Liver (tissue), 8 donors: ENCODE measurements at regions not wholly inside any gene's neighbourhood (a gene's known extent, or its start where the extent isn't known, plus 50 kb on each side); places are given as distances from the start of the nearest gene placed in this dataset.

Experiments used
- DNase-seq: peaks from one replicate; pipeline ENCODE4 v3.0.0-alpha.2; 2017; ENCODE audit warnings: low spot score
- H3K27ac ChIP-seq, 2 donors: one replicate each; pipeline ENCODE4 v1.7.0; 2013; ENCODE audit warnings: inconsistent platforms in 2 of 2, low read length in 2 of 2, control low read depth in 1 of 2, low read depth in 1 of 2, mild to moderate bottlenecking in 1 of 2
- H3K27me3 ChIP-seq, 4 donors: one replicate each; pipeline versions ENCODE4 v1.6.1 to v1.7.0; 2013; ENCODE audit warnings: low read length in 3 of 4, inconsistent platforms in 1 of 4, mild to moderate bottlenecking in 1 of 4, moderate library complexity in 1 of 4; ENCODE audit not compliant: control insufficient read depth in 4 of 4, insufficient read depth in 4 of 4
- H3K36me3 ChIP-seq, 4 donors: one replicate each; pipeline versions ENCODE4 v1.6.1 to v1.7.0; 2013; ENCODE audit warnings: low read length in 3 of 4, mild to moderate bottlenecking in 3 of 4, low read depth in 1 of 4, moderate library complexity in 1 of 4; ENCODE audit not compliant: control insufficient read depth in 4 of 4, insufficient read depth in 3 of 4
- H3K4me1 ChIP-seq, 4 donors: one replicate each; pipeline versions ENCODE4 v1.6.1 to v1.7.0; 2013; ENCODE audit warnings: low read length in 3 of 4, mild to moderate bottlenecking in 3 of 4, moderate library complexity in 1 of 4; ENCODE audit not compliant: control insufficient read depth in 4 of 4, insufficient read depth in 4 of 4
- H3K4me3 ChIP-seq, 3 donors: one replicate each; pipeline versions ENCODE4 v1.6.1 to v1.7.0; 2013; ENCODE audit warnings: low read length in 3 of 3, control low read depth in 1 of 3, low read depth in 1 of 3, mild to moderate bottlenecking in 1 of 3
- H3K9ac ChIP-seq, 2 donors: one replicate each; pipeline ENCODE4 v1.7.0; 2013; ENCODE audit warnings: low read length in 2 of 2, mild to moderate bottlenecking in 2 of 2, moderate library complexity in 2 of 2, control low read depth in 1 of 2, low read depth in 1 of 2
- H3K9me3 ChIP-seq, 4 donors: one replicate each; pipeline versions ENCODE4 v1.6.1 to v1.7.0; 2013; ENCODE audit warnings: low read length in 3 of 4; ENCODE audit not compliant: control insufficient read depth in 4 of 4
- EGR1 ChIP-seq, 2 donors: IDR thresholded peaks; 2 replicates each; pipeline ENCODE4 v1.6.1; 2016 to 2018; ENCODE audit warnings: antibody characterized with exemption in 2 of 2, low read depth in 2 of 2
- FOXA1 ChIP-seq: IDR thresholded peaks from 2 replicates; pipeline ENCODE4 v1.6.1; 2016; ENCODE audit warnings: antibody characterized with exemption
- FOXA2 ChIP-seq: IDR thresholded peaks from 2 replicates; pipeline ENCODE4 v1.6.1; 2016; ENCODE audit warnings: antibody characterized with exemption
- HNF4A ChIP-seq, 2 donors: conservative IDR thresholded peaks; 2 replicates each; pipeline ENCODE4 v1.6.1; 2016; ENCODE audit warnings: antibody characterized with exemption in 2 of 2, mild to moderate bottlenecking in 2 of 2
- HNF4G ChIP-seq: IDR thresholded peaks from 2 replicates; pipeline ENCODE4 v1.6.1; 2016; ENCODE audit warnings: antibody characterized with exemption
- JUND ChIP-seq, 2 donors: IDR thresholded peaks; 2 replicates each; pipeline ENCODE4 v1.6.1; 2016; ENCODE audit warnings: antibody characterized with exemption in 2 of 2
- NR2F2 ChIP-seq: IDR thresholded peaks from 2 replicates; pipeline ENCODE4 v1.6.1; 2016; ENCODE audit warnings: antibody characterized with exemption
- RAD21 ChIP-seq, 2 donors: IDR thresholded peaks; 2 replicates each; pipeline ENCODE4 v1.6.1; 2016; ENCODE audit warnings: antibody characterized with exemption in 2 of 2, mild to moderate bottlenecking in 2 of 2
- RXRA ChIP-seq, 2 donors: IDR thresholded peaks; 2 replicates each; pipeline ENCODE4 v1.6.1; 2017 to 2018; ENCODE audit warnings: antibody characterized with exemption in 2 of 2, mild to moderate bottlenecking in 1 of 2
- TAF1 ChIP-seq: conservative IDR thresholded peaks from 2 replicates; pipeline ENCODE4 v1.6.1; 2016; ENCODE audit warnings: antibody characterized with exemption, mild to moderate bottlenecking
- YY1 ChIP-seq: IDR thresholded peaks from 2 replicates; pipeline ENCODE4 v1.6.1; 2016; ENCODE audit warnings: antibody characterized with exemption, mild to moderate bottlenecking
- ZBTB33 ChIP-seq: IDR thresholded peaks from 2 replicates; pipeline ENCODE4 v1.6.1; 2016; ENCODE audit warnings: antibody characterized with exemption
- WGBS: extraction: QIAGEN DNeasy Blood & Tissue Kit; methylation state at CpG from one replicate; pipeline ENCODE4 v1.1.7; 2013; 5-methylcytosine and 5-hydroxymethylcytosine counted together
- TF ChIP-seq, protein P1 (sequence below): fragments of 150-350 bp; IDR thresholded peaks from 2 replicates; pipeline ENCODE4 v1.5.1; 2017; ENCODE audit warnings: improper control_type of control experiment, low read depth, low read length; ENCODE audit not compliant: missing input control
- TF ChIP-seq, protein P2 (sequence below): IDR thresholded peaks from 2 replicates; pipeline ENCODE4 v1.6.1; 2016; ENCODE audit warnings: antibody characterized with exemption
- TF ChIP-seq, protein P3 (sequence below): IDR thresholded peaks from 2 replicates; pipeline ENCODE4 v1.6.1; 2016; ENCODE audit warnings: antibody characterized with exemption, mild to moderate bottlenecking
- TF ChIP-seq, protein P4 (sequence below): IDR thresholded peaks from 2 replicates; pipeline ENCODE4 v1.6.1; 2016; ENCODE audit warnings: antibody characterized with exemption
- donor health status: healthy.
- donor health status: healthy.
- donor health status: healthy.
- donor health status: healthy.
- donor health status: healthy.

DNA sequence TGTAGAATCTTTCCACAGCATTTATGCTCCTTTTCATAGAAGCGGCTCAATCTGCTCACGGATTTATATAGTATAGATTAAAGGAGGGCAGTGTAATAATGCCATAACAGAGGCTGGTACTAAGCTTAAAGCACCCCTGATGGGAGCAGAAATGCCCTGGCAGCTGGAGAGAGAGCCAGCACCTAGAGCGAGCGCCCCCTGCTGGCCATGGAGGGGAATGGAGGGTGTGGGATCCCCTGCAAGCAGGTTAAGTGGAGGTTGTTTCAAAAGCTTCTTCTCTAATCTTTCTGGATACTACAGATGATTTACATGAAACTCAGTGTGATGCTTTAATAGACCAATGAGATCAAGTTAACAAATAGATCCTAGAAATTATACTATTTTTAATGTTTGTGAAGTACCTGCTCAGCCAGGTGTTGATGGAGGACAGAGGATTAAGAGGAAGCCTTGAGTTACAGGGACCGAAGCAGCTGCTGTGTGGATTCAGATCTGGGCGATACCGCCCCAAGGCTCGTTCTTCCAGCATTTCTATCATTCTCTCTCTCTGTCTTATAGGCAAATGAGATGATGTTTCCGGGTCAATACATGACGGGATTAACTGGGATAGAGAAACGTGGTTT lies 1519.3 kb upstream of the TMEM132C start:
- WGBS = 49% methylated on average over 11 of the region's 11 CpGs
- DNase-seq = peak; percentile 44
- TF ChIP-seq NR2F2 = no peak
- TF ChIP-seq, protein P1, sequence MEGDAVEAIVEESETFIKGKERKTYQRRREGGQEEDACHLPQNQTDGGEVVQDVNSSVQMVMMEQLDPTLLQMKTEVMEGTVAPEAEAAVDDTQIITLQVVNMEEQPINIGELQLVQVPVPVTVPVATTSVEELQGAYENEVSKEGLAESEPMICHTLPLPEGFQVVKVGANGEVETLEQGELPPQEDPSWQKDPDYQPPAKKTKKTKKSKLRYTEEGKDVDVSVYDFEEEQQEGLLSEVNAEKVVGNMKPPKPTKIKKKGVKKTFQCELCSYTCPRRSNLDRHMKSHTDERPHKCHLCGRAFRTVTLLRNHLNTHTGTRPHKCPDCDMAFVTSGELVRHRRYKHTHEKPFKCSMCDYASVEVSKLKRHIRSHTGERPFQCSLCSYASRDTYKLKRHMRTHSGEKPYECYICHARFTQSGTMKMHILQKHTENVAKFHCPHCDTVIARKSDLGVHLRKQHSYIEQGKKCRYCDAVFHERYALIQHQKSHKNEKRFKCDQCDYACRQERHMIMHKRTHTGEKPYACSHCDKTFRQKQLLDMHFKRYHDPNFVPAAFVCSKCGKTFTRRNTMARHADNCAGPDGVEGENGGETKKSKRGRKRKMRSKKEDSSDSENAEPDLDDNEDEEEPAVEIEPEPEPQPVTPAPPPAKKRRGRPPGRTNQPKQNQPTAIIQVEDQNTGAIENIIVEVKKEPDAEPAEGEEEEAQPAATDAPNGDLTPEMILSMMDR = peak; percentile 79
- TF ChIP-seq RXRA (IDR thresholded peaks at IDR 0.05) = no peak
- no peak for TF ChIP-seq HNF4A (conservative IDR thresholded peaks at IDR 0.05)
- TF ChIP-seq, protein P2, sequence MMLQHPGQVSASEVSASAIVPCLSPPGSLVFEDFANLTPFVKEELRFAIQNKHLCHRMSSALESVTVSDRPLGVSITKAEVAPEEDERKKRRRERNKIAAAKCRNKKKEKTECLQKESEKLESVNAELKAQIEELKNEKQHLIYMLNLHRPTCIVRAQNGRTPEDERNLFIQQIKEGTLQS = no peak
- TF ChIP-seq FOXA2 = no peak
- no peak for TF ChIP-seq EGR1 (IDR thresholded peaks at IDR 0.05; ENCODE audit: low read depth in 2 of 2)
- TF ChIP-seq, protein P3, sequence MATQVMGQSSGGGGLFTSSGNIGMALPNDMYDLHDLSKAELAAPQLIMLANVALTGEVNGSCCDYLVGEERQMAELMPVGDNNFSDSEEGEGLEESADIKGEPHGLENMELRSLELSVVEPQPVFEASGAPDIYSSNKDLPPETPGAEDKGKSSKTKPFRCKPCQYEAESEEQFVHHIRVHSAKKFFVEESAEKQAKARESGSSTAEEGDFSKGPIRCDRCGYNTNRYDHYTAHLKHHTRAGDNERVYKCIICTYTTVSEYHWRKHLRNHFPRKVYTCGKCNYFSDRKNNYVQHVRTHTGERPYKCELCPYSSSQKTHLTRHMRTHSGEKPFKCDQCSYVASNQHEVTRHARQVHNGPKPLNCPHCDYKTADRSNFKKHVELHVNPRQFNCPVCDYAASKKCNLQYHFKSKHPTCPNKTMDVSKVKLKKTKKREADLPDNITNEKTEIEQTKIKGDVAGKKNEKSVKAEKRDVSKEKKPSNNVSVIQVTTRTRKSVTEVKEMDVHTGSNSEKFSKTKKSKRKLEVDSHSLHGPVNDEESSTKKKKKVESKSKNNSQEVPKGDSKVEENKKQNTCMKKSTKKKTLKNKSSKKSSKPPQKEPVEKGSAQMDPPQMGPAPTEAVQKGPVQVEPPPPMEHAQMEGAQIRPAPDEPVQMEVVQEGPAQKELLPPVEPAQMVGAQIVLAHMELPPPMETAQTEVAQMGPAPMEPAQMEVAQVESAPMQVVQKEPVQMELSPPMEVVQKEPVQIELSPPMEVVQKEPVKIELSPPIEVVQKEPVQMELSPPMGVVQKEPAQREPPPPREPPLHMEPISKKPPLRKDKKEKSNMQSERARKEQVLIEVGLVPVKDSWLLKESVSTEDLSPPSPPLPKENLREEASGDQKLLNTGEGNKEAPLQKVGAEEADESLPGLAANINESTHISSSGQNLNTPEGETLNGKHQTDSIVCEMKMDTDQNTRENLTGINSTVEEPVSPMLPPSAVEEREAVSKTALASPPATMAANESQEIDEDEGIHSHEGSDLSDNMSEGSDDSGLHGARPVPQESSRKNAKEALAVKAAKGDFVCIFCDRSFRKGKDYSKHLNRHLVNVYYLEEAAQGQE = no peak
- TF ChIP-seq, protein P4, sequence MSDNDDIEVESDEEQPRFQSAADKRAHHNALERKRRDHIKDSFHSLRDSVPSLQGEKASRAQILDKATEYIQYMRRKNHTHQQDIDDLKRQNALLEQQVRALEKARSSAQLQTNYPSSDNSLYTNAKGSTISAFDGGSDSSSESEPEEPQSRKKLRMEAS = no peak
- peak; percentile 71 to 81 for TF ChIP-seq RAD21 (IDR thresholded peaks at IDR 0.05)
- no peak for TF ChIP-seq TAF1
- no peak for TF ChIP-seq ZBTB33
- TF ChIP-seq HNF4G = no peak
- TF ChIP-seq JUND (IDR thresholded peaks at IDR 0.05) = no peak
- no peak for TF ChIP-seq FOXA1
- peaks cover 0 to 4% (median 0%) of the 10 kb centered on the region in 4 donors for H3K27me3 ChIP-seq
- H3K4me1 ChIP-seq = no peaks in the 10 kb centered on the region
- no peaks in the 10 kb centered on the region for H3K9me3 ChIP-seq
- H3K4me3 ChIP-seq = no peak overlapping the region
- H3K36me3 ChIP-seq = no peaks in the 10 kb centered on the region
- no peak overlapping the region for H3K27ac ChIP-seq
- H3K9ac ChIP-seq = no peak overlapping the region

DNA sequence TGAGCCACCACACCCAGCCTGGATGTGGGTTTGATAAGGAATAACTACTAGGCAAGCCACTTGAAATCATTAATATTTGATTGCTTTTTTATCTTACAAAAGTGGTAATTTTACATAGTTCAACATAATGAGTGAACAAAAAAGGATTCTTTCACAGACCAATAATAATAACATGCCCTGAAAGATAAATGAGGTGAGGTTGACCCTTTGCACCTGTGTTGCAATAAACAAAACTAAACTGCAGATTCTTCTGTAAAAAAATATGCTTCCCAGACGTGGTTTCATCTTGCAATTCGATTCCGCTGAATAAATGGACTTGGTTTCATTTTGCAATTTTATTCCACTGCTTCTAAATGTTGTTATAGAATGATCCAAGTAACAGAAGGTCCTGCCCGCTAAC lies 1514.9 kb upstream of the TMEM132C start:
- 72% methylated on average over 4 of the region's 4 CpGs for WGBS
- Histone ChIP-seq H3K27ac (no peak overlapping the region), H3K27me3 (peaks cover 0 to 4% (median 2%) of the 10 kb centered on the region in 4 donors), H3K4me1 (no peaks in the 10 kb centered on the region), H3K9me3 (no peaks in the 10 kb centered on the region), H3K4me3 (no peak overlapping the region), H3K9ac (no peak overlapping the region), H3K36me3 (no peaks in the 10 kb centered on the region)
- no peak for DNase-seq
- TF ChIP-seq NR2F2 (no peak), HNF4A (conservative IDR thresholded peaks at IDR 0.05) (no peak), HNF4G (no peak), FOXA1 (no peak), YY1 (no peak), FOXA2 (no peak)
- TF ChIP-seq, protein P2 = no peak
- TF ChIP-seq, protein P4 = no peak
- TF ChIP-seq, protein P1 = no peak
- TF ChIP-seq, protein P3 = no peak
